Tibial nerve (tissue), 3 donors: ENCODE measurements at regions not wholly inside any gene's neighbourhood (a gene's known extent, or its start where the extent isn't known, plus 50 kb on each side); places are given as distances from the start of the nearest gene placed in this dataset.

ENCODE experiments used
- POLR2A ChIP-seq, 2 donors: fragments of 450-650 bp; IDR thresholded peaks; one replicate each; pipeline ENCODE4 v1.6.1; 2017; ENCODE audit warnings: antibody characterized with exemption in 2 of 2, mild to moderate bottlenecking in 2 of 2, moderate library complexity in 2 of 2
- TF ChIP-seq, protein P1 (sequence below), 5 experiments: fragments of 200-600 bp in 3 of 5; fragments of 450-650 bp in 2 of 5; sonication (generic) in 3 of 5; IDR thresholded peaks; one replicate each; pipeline ENCODE4 v1.5.1; 2016 to 2019; ENCODE audit warnings: antibody characterized with exemption in 5 of 5, mild to moderate bottlenecking in 3 of 5, moderate library complexity in 2 of 5

DNA sequence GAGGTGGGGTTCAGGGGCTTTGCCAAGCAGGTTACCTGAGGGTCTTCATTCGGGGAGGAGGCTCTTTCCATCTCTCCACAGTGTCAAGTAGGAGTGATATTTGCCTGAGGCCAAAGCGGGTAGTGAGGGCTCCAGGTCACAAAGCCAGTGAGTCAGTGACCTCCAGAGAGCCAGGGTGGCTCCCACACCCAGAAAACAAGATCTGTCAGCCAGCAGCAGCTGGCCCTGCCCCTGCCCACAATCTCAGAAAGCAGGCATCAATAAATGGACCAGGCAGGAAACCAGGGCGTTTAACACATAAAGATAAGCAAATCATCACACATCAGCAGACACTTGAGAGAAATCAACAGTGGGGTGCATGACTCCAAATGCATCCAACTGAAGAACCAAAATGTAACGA is 250.8 kb downstream of the CDH26 start:
- TF ChIP-seq, protein P1, sequence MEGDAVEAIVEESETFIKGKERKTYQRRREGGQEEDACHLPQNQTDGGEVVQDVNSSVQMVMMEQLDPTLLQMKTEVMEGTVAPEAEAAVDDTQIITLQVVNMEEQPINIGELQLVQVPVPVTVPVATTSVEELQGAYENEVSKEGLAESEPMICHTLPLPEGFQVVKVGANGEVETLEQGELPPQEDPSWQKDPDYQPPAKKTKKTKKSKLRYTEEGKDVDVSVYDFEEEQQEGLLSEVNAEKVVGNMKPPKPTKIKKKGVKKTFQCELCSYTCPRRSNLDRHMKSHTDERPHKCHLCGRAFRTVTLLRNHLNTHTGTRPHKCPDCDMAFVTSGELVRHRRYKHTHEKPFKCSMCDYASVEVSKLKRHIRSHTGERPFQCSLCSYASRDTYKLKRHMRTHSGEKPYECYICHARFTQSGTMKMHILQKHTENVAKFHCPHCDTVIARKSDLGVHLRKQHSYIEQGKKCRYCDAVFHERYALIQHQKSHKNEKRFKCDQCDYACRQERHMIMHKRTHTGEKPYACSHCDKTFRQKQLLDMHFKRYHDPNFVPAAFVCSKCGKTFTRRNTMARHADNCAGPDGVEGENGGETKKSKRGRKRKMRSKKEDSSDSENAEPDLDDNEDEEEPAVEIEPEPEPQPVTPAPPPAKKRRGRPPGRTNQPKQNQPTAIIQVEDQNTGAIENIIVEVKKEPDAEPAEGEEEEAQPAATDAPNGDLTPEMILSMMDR (IDR thresholded peaks at IDR 0.05), result no peak
- TF ChIP-seq POLR2A (IDR thresholded peaks at IDR 0.05), result no peak
